H9 (cell line): ENCODE measurements at regions not wholly inside any gene's neighbourhood (a gene's known extent, or its start where the extent isn't known, plus 50 kb on each side); places are given as distances from the start of the nearest gene placed in this dataset.

Experiments
- DNase-seq: peaks from one replicate; pipeline ENCODE4 v3.0.0-alpha.2; 2017
- H2AFZ ChIP-seq: one replicate; pipeline ENCODE4 v1.6.1; 2013; ENCODE audit warnings: mild to moderate bottlenecking, low read length, control low read depth, moderate library complexity
- H2AK5ac ChIP-seq: 2 replicates; pipeline ENCODE4 v1.6.1; 2013; ENCODE audit warnings: low read length, control low read depth, mixed read lengths; ENCODE audit not compliant: insufficient read length
- H2BK120ac ChIP-seq: one replicate; pipeline ENCODE4 v1.6.1; 2013; ENCODE audit warnings: low read depth, mild to moderate bottlenecking, low read length, control low read depth, inconsistent platforms; ENCODE audit not compliant: poor library complexity, severe bottlenecking
- H2BK12ac ChIP-seq: 2 replicates; pipeline ENCODE4 v1.6.1; 2013; ENCODE audit warnings: low read length, control low read depth, mixed read lengths, low read depth; ENCODE audit not compliant: insufficient read length
- H2BK15ac ChIP-seq: 2 replicates; pipeline ENCODE4 v1.6.1; 2013; ENCODE audit warnings: low read depth, low read length, control low read depth
- H2BK20ac ChIP-seq: one replicate; pipeline ENCODE4 v1.6.1; 2013; ENCODE audit warnings: low read depth, mild to moderate bottlenecking, low read length, control low read depth, inconsistent platforms; ENCODE audit not compliant: poor library complexity, severe bottlenecking
- H2BK5ac ChIP-seq: 2 replicates; pipeline ENCODE4 v1.6.1; 2013; ENCODE audit warnings: low read length, control low read depth, mixed read lengths; ENCODE audit not compliant: insufficient read length
- H3K14ac ChIP-seq: 2 replicates; pipeline ENCODE4 v1.6.1; 2013; ENCODE audit warnings: low read length, control low read depth; ENCODE audit not compliant: insufficient read depth
- H3K18ac ChIP-seq: 2 replicates; pipeline ENCODE4 v1.6.1; 2013; ENCODE audit warnings: low read depth, mild to moderate bottlenecking, mixed read lengths, low read length, control low read depth; ENCODE audit not compliant: insufficient read length
- H3K23ac ChIP-seq: 2 replicates; pipeline ENCODE4 v1.6.1; 2013; ENCODE audit warnings: low read length, control low read depth, mixed read lengths, low read depth; ENCODE audit not compliant: insufficient read length
- H3K23me2 ChIP-seq: 2 replicates; pipeline ENCODE4 v1.6.1; 2013; ENCODE audit warnings: low read depth, mild to moderate bottlenecking, mixed read lengths, low read length, control low read depth; ENCODE audit not compliant: insufficient read length, poor library complexity, severe bottlenecking
- H3K27ac ChIP-seq: 2 replicates; pipeline ENCODE4 v1.5.1; 2013; ENCODE audit warnings: low read length, control low read depth, mixed read lengths, low read depth; ENCODE audit not compliant: insufficient read length
- H3K27me3 ChIP-seq: 2 replicates; pipeline ENCODE4 v1.6.1; 2013; ENCODE audit warnings: low read length, control low read depth, inconsistent platforms; ENCODE audit not compliant: insufficient read depth
- H3K4ac ChIP-seq: 2 replicates; pipeline ENCODE4 v1.6.1; 2013; ENCODE audit warnings: low read depth, mild to moderate bottlenecking, control low read depth, inconsistent platforms, low read length, moderate library complexity
- H3K4me1 ChIP-seq: 2 replicates; pipeline ENCODE4 v1.6.1; 2013; ENCODE audit warnings: low read length, control low read depth, inconsistent platforms; ENCODE audit not compliant: insufficient read depth
- H3K4me2 ChIP-seq: 2 replicates; pipeline ENCODE4 v1.6.1; 2013; ENCODE audit warnings: low read length, control low read depth, mixed read lengths; ENCODE audit not compliant: insufficient read length, insufficient read depth
- H3K56ac ChIP-seq: 2 replicates; pipeline ENCODE4 v1.6.1; 2013; ENCODE audit warnings: low read depth, mild to moderate bottlenecking, mixed read lengths, low read length, control low read depth; ENCODE audit not compliant: insufficient read length
- H3K79me1 ChIP-seq: 2 replicates; pipeline ENCODE4 v1.6.1; 2013; ENCODE audit warnings: low read depth, mild to moderate bottlenecking, moderate library complexity, low read length, control low read depth, inconsistent platforms; ENCODE audit not compliant: insufficient read depth, poor library complexity, severe bottlenecking
- H3K79me2 ChIP-seq: 2 replicates; pipeline ENCODE4 v1.6.1; 2013; ENCODE audit warnings: low read length, control low read depth, inconsistent platforms; ENCODE audit not compliant: insufficient read depth
- H3K9ac ChIP-seq: 2 replicates; pipeline ENCODE4 v1.6.1; 2013; ENCODE audit warnings: low read length, control low read depth, mixed read lengths; ENCODE audit not compliant: insufficient read length; ENCODE audit errors: extremely low read depth
- H3K9me3 ChIP-seq: one replicate; pipeline ENCODE4 v1.6.1; 2013; ENCODE audit warnings: low read depth, low read length, inconsistent platforms; ENCODE audit not compliant: control insufficient read depth
- H3T11ph ChIP-seq: one replicate; pipeline ENCODE4 v1.6.1; 2013; ENCODE audit warnings: mild to moderate bottlenecking, low read length, control low read depth, inconsistent platforms
- H4K20me1 ChIP-seq: one replicate; pipeline ENCODE4 v1.6.1; 2013; ENCODE audit not compliant: control insufficient read depth, insufficient read length, insufficient read depth
- H4K5ac ChIP-seq: 2 replicates; pipeline ENCODE4 v1.6.1; 2013; ENCODE audit warnings: low read depth, mild to moderate bottlenecking, mixed read lengths, low read length, control low read depth; ENCODE audit not compliant: insufficient read length
- H4K8ac ChIP-seq: replicated peaks from 2 replicates; pipeline ENCODE4 v1.6.1; 2013; ENCODE audit warnings: low read length, control low read depth, mixed read lengths, low read depth; ENCODE audit not compliant: insufficient read length
- H4K91ac ChIP-seq: 2 replicates; pipeline ENCODE4 v1.6.1; 2013; ENCODE audit warnings: low read depth, mild to moderate bottlenecking, moderate library complexity, mixed read lengths, low read length, control low read depth; ENCODE audit not compliant: insufficient read length
- H3K27ac Mint-ChIP-seq, 3 experiments: 2 replicates in 2 of 3; 3 replicates in 1 of 3; pipeline ENCODE4 v1.8.0; 2020 to 2021; ENCODE audit warnings: mixed read lengths in 3 of 3, mild to moderate bottlenecking in 1 of 3, moderate library complexity in 1 of 3
- H3K27me3 Mint-ChIP-seq: 2 replicates; pipeline ENCODE4 v1.8.0; 2021; ENCODE audit warnings: low read depth, mild to moderate bottlenecking, moderate library complexity, mixed read lengths
- H3K36me3 Mint-ChIP-seq, 3 experiments: 2 replicates in 2 of 3; 3 replicates in 1 of 3; pipeline ENCODE4 v1.8.0; 2020 to 2021; ENCODE audit warnings: low read depth in 3 of 3, mixed read lengths in 3 of 3; ENCODE audit not compliant: insufficient read depth in 1 of 3
- H3K4me1 Mint-ChIP-seq, 2 experiments: 2 replicates each; pipeline ENCODE4 v1.8.0; 2020; ENCODE audit warnings: mixed read lengths in 2 of 2
- H3K4me3 Mint-ChIP-seq, 2 experiments: 2 replicates in 1 of 2; 3 replicates in 1 of 2; pipeline ENCODE4 v1.8.0; 2020 to 2021; ENCODE audit warnings: mild to moderate bottlenecking in 2 of 2, mixed read lengths in 2 of 2, moderate library complexity in 1 of 2
- H3K9me3 Mint-ChIP-seq, 2 experiments: 2 replicates in 1 of 2; 3 replicates in 1 of 2; pipeline ENCODE4 v1.8.0; 2020; ENCODE audit warnings: mild to moderate bottlenecking in 2 of 2, mixed read lengths in 2 of 2, moderate library complexity in 1 of 2
- CTCF ChIP-seq: fragments of 200-600 bp; sonication (generic); conservative IDR thresholded peaks from 3 replicates; pipeline ENCODE4 v1.8.0; 2021; ENCODE audit warnings: antibody characterized with exemption, mild to moderate bottlenecking

DNA sequence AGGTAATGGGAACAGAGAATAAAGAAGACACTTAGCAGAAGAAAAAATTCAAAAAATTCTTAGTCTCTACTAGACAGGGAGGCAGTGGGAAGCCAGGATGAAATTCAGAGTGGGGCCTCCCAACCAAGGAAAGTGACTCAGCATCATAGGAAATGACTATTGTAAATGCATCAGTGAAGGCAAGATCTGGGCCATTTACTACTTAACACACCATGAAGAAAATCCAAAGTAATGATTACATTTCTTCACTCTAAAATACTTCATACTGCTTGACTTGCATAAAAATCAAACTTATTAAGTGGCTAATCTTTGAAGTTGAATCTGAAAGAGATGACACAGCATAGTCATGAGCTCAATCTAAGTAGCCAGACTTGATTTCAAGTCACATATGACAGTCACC is 405.8 kb upstream of the SLC39A10 start:
- Histone ChIP-seq H3K23ac (no peak overlapping the region), H3K9me3 (no peaks in the 10 kb centered on the region), H2BK12ac (no peak overlapping the region), H4K5ac (no peak overlapping the region), H2BK120ac (no peak overlapping the region), H3K27me3 (no peaks in the 10 kb centered on the region), H3K4me1 (no peaks in the 10 kb centered on the region), H2AK5ac (no peak overlapping the region), H4K8ac (no peak overlapping the region), H4K91ac (no peak overlapping the region), H3K79me1 (no peaks in the 10 kb centered on the region), H3K4me2 (no peak overlapping the region), H3K18ac (no peak overlapping the region), H2AFZ (no peak overlapping the region), H4K20me1 (no peaks in the 10 kb centered on the region), H3K9ac (no peak overlapping the region), H3K56ac (no peak overlapping the region), H2BK15ac (no peak overlapping the region), H3T11ph (no peak overlapping the region), H3K14ac (no peak overlapping the region), H3K79me2 (no peaks in the 10 kb centered on the region), H2BK5ac (no peak overlapping the region), H3K4ac (no peak overlapping the region), H2BK20ac (no peak overlapping the region), H3K23me2 (no peaks in the 10 kb centered on the region), H3K27ac (no peak overlapping the region)
- DNase-seq, result no peak
- Mint-ChIP-seq H3K4me1 (peaks cover 2 to 3% of the 10 kb centered on the region in 2 experiments; a peak in 1 of 4 replicates), H3K27ac (no peak overlapping the region; a peak in 1 of 7 replicates), H3K9me3 (peaks cover 6 to 13% of the 10 kb centered on the region in 2 experiments), H3K36me3 (peaks cover 1 to 12% (median 4%) of the 10 kb centered on the region in 3 experiments; a peak in 4 of 7 replicates), H3K4me3 (no peak overlapping the region), H3K27me3 (no peaks in the 10 kb centered on the region)
- TF ChIP-seq CTCF, result no peak
